Fibroblast of lung (primary cell): ENCODE measurements at regions not wholly inside any gene's neighbourhood (a gene's known extent, or its start where the extent isn't known, plus 50 kb on each side); places are given as distances from the start of the nearest gene placed in this dataset.

Source experiments
- DNase-seq, 2 donors: peaks; one replicate each; pipeline versions ENCODE4 v3.0.0 to v3.0.0-alpha.2; 2010; ENCODE audit warnings: low read depth in 2 of 2
- H2AFZ ChIP-seq: 2 replicates; pipeline ENCODE4 v1.5.1; 2012; ENCODE audit warnings: low read length, control low read depth, inconsistent platforms
- H3K27ac ChIP-seq: 2 replicates; pipeline ENCODE4 v1.5.1; 2011; ENCODE audit warnings: low read length, control low read depth; ENCODE audit not compliant: insufficient read depth
- H3K27me3 ChIP-seq: 2 replicates; pipeline ENCODE4 v1.5.1; 2011; ENCODE audit warnings: mild to moderate bottlenecking, low read length; ENCODE audit not compliant: control insufficient read depth, insufficient read depth
- H3K36me3 ChIP-seq: 2 replicates; pipeline ENCODE4 v1.5.1; 2011; ENCODE audit warnings: low read length; ENCODE audit not compliant: control insufficient read depth, insufficient read depth
- H3K4me1 ChIP-seq: 2 replicates; pipeline ENCODE4 v1.5.1; 2011; ENCODE audit warnings: low read length; ENCODE audit not compliant: control insufficient read depth, insufficient read depth; ENCODE audit errors: extremely low read depth
- H3K4me2 ChIP-seq: 2 replicates; pipeline ENCODE4 v1.5.1; 2011; ENCODE audit warnings: low read length, control low read depth; ENCODE audit not compliant: insufficient read depth; ENCODE audit errors: extremely low read depth
- H3K4me3 ChIP-seq, 4 experiments: fragments of 200-600 bp in 1 of 4; sonication (generic) in 1 of 4; replicated peaks in 1 of 4; 2 replicates each; pipeline ENCODE4 v1.5.1; 2011 to 2016; ENCODE audit warnings: low read length in 4 of 4, low read depth in 3 of 4, mild to moderate bottlenecking in 3 of 4, control low read depth in 2 of 4, inconsistent platforms in 1 of 4, mixed read lengths in 1 of 4; ENCODE audit not compliant: insufficient read depth in 1 of 4; ENCODE audit errors: control extremely low read depth in 1 of 4
- H3K79me2 ChIP-seq: 2 replicates; pipeline ENCODE4 v1.5.1; 2012; ENCODE audit warnings: mild to moderate bottlenecking, low read length, inconsistent platforms; ENCODE audit not compliant: control insufficient read depth, insufficient read depth
- H3K9ac ChIP-seq: 2 replicates; pipeline ENCODE4 v1.5.1; 2011; ENCODE audit warnings: mild to moderate bottlenecking, low read length, control low read depth; ENCODE audit not compliant: insufficient read depth
- H3K9me3 ChIP-seq: 2 replicates; pipeline ENCODE4 v1.5.1; 2012; ENCODE audit warnings: low read depth, low read length; ENCODE audit not compliant: control insufficient read depth, insufficient read depth
- H4K20me1 ChIP-seq: 2 replicates; pipeline ENCODE4 v1.5.1; 2011; ENCODE audit warnings: low read length; ENCODE audit not compliant: control insufficient read depth, insufficient read depth; ENCODE audit errors: extremely low read depth
- EZH2 ChIP-seq: IDR thresholded peaks from 2 replicates; pipeline ENCODE4 v1.5.1; 2012; ENCODE audit warnings: low read length, control low read depth, mild to moderate bottlenecking; ENCODE audit errors: missing control alignments
- TF ChIP-seq, protein P1 (sequence below), 2 donors: IDR thresholded peaks in 1 of 2; conservative IDR thresholded peaks in 1 of 2; 1 replicate in 1 of 2; 2 replicates in 1 of 2; pipeline ENCODE4 v1.5.1; 2011 to 2012; ENCODE audit warnings: low read length in 2 of 2, control low read depth in 1 of 2, inconsistent platforms in 1 of 2, low read depth in 1 of 2, mild to moderate bottlenecking in 1 of 2

DNA sequence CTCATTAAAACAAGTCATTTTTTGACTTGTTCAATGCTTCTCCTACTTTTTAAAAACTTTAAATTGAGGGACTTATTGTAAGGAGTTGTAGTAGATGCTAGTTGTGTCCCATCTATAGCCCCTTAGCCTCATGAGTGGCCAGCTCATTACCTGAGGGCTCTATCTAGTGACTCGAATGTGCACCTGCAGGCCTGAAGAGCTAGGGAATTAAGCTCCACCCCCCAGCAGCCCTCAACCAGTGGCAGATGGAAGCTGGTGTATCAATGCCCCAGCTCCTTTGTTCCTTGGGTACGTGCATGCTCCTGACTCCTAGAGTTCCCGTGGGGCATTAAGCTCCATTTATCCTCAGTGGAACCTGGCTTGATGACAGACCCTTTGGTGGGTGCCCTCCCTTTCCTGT lies 146.7 kb upstream of the FAM9B start:
- no peaks in the 10 kb centered on the region for H3K4me1 ChIP-seq
- H3K9me3 ChIP-seq: no peaks in the 10 kb centered on the region
- no peak overlapping the region for H3K4me3 ChIP-seq
- H2AFZ ChIP-seq: no peak overlapping the region
- no peak overlapping the region for H3K27ac ChIP-seq
- TF ChIP-seq EZH2: no peak
- TF ChIP-seq, protein P1, sequence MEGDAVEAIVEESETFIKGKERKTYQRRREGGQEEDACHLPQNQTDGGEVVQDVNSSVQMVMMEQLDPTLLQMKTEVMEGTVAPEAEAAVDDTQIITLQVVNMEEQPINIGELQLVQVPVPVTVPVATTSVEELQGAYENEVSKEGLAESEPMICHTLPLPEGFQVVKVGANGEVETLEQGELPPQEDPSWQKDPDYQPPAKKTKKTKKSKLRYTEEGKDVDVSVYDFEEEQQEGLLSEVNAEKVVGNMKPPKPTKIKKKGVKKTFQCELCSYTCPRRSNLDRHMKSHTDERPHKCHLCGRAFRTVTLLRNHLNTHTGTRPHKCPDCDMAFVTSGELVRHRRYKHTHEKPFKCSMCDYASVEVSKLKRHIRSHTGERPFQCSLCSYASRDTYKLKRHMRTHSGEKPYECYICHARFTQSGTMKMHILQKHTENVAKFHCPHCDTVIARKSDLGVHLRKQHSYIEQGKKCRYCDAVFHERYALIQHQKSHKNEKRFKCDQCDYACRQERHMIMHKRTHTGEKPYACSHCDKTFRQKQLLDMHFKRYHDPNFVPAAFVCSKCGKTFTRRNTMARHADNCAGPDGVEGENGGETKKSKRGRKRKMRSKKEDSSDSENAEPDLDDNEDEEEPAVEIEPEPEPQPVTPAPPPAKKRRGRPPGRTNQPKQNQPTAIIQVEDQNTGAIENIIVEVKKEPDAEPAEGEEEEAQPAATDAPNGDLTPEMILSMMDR (conservative IDR thresholded peaks at IDR 0.05 in 1 of 2, IDR thresholded peaks at IDR 0.05 in 1 of 2; ENCODE audit: low read depth in 1 of 2, low read length in 2 of 2): no peak
- H3K4me2 ChIP-seq: no peak overlapping the region
- H3K36me3 ChIP-seq: no peaks in the 10 kb centered on the region
- DNase-seq: no peak
- H3K27me3 ChIP-seq: no peaks in the 10 kb centered on the region
- H4K20me1 ChIP-seq: no peaks in the 10 kb centered on the region
- no peak overlapping the region for H3K9ac ChIP-seq
- H3K79me2 ChIP-seq: no peaks in the 10 kb centered on the region

DNA sequence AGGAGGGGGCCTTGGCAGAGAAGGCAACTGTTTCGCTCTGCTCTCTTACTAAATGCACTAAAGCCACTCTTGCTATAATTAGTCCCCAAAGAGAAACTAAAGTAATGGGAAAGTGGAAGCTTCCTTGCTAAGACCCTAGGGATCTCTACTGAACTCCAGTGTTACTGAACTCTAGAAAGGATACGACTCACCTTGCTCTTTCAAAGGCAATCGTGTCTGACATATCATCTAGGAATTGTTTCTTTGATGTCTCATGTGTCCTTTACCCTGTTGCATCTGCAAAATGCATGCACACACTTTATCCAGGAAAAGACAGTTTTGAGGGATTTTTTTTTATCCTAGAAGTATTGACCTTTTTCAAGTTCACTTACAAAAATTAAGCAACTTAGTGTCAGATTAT lies 148.1 kb upstream of the FAM9B start:
- H3K4me3 ChIP-seq: no peak overlapping the region
- H3K27me3 ChIP-seq: no peaks in the 10 kb centered on the region
- TF ChIP-seq EZH2: no peak
- TF ChIP-seq, protein P1 (conservative IDR thresholded peaks at IDR 0.05 in 1 of 2, IDR thresholded peaks at IDR 0.05 in 1 of 2; ENCODE audit: low read depth in 1 of 2, low read length in 2 of 2): no peak
- DNase-seq: no peak
- H3K27ac ChIP-seq: no peak overlapping the region
- no peaks in the 10 kb centered on the region for H3K79me2 ChIP-seq
- no peaks in the 10 kb centered on the region for H3K4me1 ChIP-seq
- H2AFZ ChIP-seq: no peak overlapping the region
- no peak overlapping the region for H3K9ac ChIP-seq
- H3K9me3 ChIP-seq: no peaks in the 10 kb centered on the region
- no peak overlapping the region for H3K4me2 ChIP-seq
- no peaks in the 10 kb centered on the region for H3K36me3 ChIP-seq
- H4K20me1 ChIP-seq: no peaks in the 10 kb centered on the region

DNA sequence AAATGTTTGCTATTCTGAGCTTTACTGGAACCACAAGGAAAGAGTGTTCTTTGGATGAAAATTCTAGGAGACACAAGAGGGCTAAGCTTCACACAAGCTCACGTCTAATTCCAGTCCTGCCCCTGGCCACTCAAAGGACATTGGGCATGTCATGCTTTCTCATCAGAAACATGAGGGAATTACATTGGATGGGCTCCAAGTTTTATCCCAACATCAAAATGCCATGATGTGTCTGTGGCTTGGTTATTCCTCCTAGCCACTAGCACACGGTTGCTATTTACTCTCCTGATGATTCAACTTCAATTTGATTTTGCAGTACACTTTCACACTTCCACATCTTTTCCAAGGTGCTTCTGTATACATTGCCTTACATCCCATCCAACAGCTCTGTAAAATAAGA lies 149.6 kb upstream of the FAM9B start:
- Histone ChIP-seq H3K4me1 (no peaks in the 10 kb centered on the region), H3K4me2 (no peak overlapping the region), H3K79me2 (no peaks in the 10 kb centered on the region), H3K9me3 (no peaks in the 10 kb centered on the region), H4K20me1 (no peaks in the 10 kb centered on the region), H3K27me3 (no peaks in the 10 kb centered on the region), H3K4me3 (no peak overlapping the region), H3K36me3 (no peaks in the 10 kb centered on the region), H3K27ac (no peak overlapping the region), H2AFZ (no peak overlapping the region), H3K9ac (no peak overlapping the region)
- no peak for TF ChIP-seq EZH2
- DNase-seq: no peak
